Ascending aorta (tissue), 2 donors: ENCODE measurements at regions not wholly inside any gene's neighbourhood (a gene's known extent, or its start where the extent isn't known, plus 50 kb on each side); places are given as distances from the start of the nearest gene placed in this dataset.
"Not testable (repeated sequence)": the region's sequence is repeated elsewhere in the genome, so short reads cannot be mapped to it uniquely, and the experiment has no call there.

ENCODE experiments used
- DNase-seq, 2 donors: peaks; one replicate each; pipeline ENCODE4 v3.0.0-alpha.2; 2019; ENCODE audit warnings: low spot score in 2 of 2
- H3K27ac ChIP-seq, 2 donors: fragments of 200-600 bp; sonication (generic); one replicate each; pipeline ENCODE4 v1.5.1; 2016 to 2017; ENCODE audit warnings: mild to moderate bottlenecking in 1 of 2
- H3K27me3 ChIP-seq: fragments of 200-600 bp; sonication (generic); one replicate; pipeline ENCODE4 v1.5.1; 2017
- H3K36me3 ChIP-seq, 2 donors: fragments of 200-600 bp; sonication (generic); one replicate each; pipeline ENCODE4 v1.5.1; 2016
- H3K4me1 ChIP-seq, 2 donors: fragments of 200-600 bp; sonication (generic); one replicate each; pipeline ENCODE4 v1.5.1; 2016 to 2017; ENCODE audit warnings: mild to moderate bottlenecking in 1 of 2
- H3K4me3 ChIP-seq, 2 donors: fragments of 200-600 bp; sonication (generic); one replicate each; pipeline ENCODE4 v1.5.1; 2016 to 2017; ENCODE audit warnings: mild to moderate bottlenecking in 1 of 2
- H3K9me3 ChIP-seq, 2 donors: fragments of 200-600 bp; sonication (generic); one replicate each; pipeline ENCODE4 v1.5.1; 2016
- CTCF ChIP-seq, 3 experiments: fragments of 200-600 bp in 2 of 3; fragments of 450-650 bp in 1 of 3; sonication (generic) in 2 of 3; IDR thresholded peaks; one replicate each; pipeline ENCODE4 v1.5.1; 2016 to 2019; ENCODE audit warnings: antibody characterized with exemption in 3 of 3, mild to moderate bottlenecking in 1 of 3, moderate library complexity in 1 of 3
- intact Hi-C: fragments of 100-400 bp; cut with DNase I; formaldehyde crosslinking; loops from one replicate; pipeline ENCODE4 v1.15.1; 2023

GRCh38 chr11:37858398-37858797 lies 1260.4 kb upstream of the RAG2 start:
- H3K9me3 ChIP-seq, result no peaks in the 10 kb centered on the region
- intact Hi-C loops, result no loop called here
- H3K4me3 ChIP-seq, result no peak overlapping the region
- no peak overlapping the region for H3K27ac ChIP-seq
- DNase-seq, result no peak
- no peaks in the 10 kb centered on the region for H3K27me3 ChIP-seq
- H3K36me3 ChIP-seq, result no peaks in the 10 kb centered on the region
- TF ChIP-seq CTCF (IDR thresholded peaks at IDR 0.05), result no peak
- H3K4me1 ChIP-seq, result no peaks in the 10 kb centered on the region

GRCh38 chr11:37857726-37858125 lies 1259.7 kb upstream of the RAG2 start:
- DNase-seq, result no peak
- Histone ChIP-seq H3K36me3 (no peaks in the 10 kb centered on the region), H3K4me1 (no peaks in the 10 kb centered on the region)

GRCh38 chr11:37849706-37850105 lies 1251.7 kb upstream of the RAG2 start:
- no peaks in the 10 kb centered on the region for H3K27me3 ChIP-seq
- H3K4me3 ChIP-seq, result no peak overlapping the region
- no peaks in the 10 kb centered on the region for H3K9me3 ChIP-seq
- no peak for DNase-seq
- intact Hi-C loops, result no loop called here
- H3K27ac ChIP-seq, result no peak overlapping the region
- H3K4me1 ChIP-seq, result no peaks in the 10 kb centered on the region
- no peak for TF ChIP-seq CTCF (IDR thresholded peaks at IDR 0.05)
- no peaks in the 10 kb centered on the region for H3K36me3 ChIP-seq

More at GRCh38 chr11:37857726-37858125, 1259.7 kb upstream of the RAG2 start:
- Histone ChIP-seq H3K27me3 (no peaks in the 10 kb centered on the region), H3K27ac (no peak overlapping the region), H3K9me3 (no peaks in the 10 kb centered on the region), H3K4me3 (no peak overlapping the region)
- intact Hi-C loops, result no loop called here
- TF ChIP-seq CTCF (IDR thresholded peaks at IDR 0.05), result no peak

GRCh38 chr11:37843603-37844002 lies 1245.6 kb upstream of the RAG2 start:
- no peak for TF ChIP-seq CTCF (IDR thresholded peaks at IDR 0.05)
- intact Hi-C loops, result no loop called here
- no peak for DNase-seq

GRCh38 chr11:37841016-37841415 lies 1243.0 kb upstream of the RAG2 start:
- no peak for DNase-seq
- Histone ChIP-seq H3K4me1 (no peaks in the 10 kb centered on the region), H3K4me3 (no peak overlapping the region), H3K9me3 (no peaks in the 10 kb centered on the region), H3K27ac (no peak overlapping the region), H3K36me3 (no peaks in the 10 kb centered on the region), H3K27me3 (no peaks in the 10 kb centered on the region)
- TF ChIP-seq CTCF (IDR thresholded peaks at IDR 0.05), result no peak
- intact Hi-C loops, result no loop called here

More at GRCh38 chr11:37843603-37844002, 1245.6 kb upstream of the RAG2 start:
- Histone ChIP-seq H3K27ac (no peak overlapping the region), H3K36me3 (no peaks in the 10 kb centered on the region), H3K27me3 (no peaks in the 10 kb centered on the region), H3K4me3 (no peak overlapping the region), H3K4me1 (no peaks in the 10 kb centered on the region), H3K9me3 (no peaks in the 10 kb centered on the region)

GRCh38 chr11:37840345-37840744 lies 1242.3 kb upstream of the RAG2 start:
- H3K27ac ChIP-seq, H3K36me3 ChIP-seq, H3K27me3 ChIP-seq, H3K4me1 ChIP-seq, DNase-seq, H3K9me3 ChIP-seq, H3K4me3 ChIP-seq, intact Hi-C loops: not testable (repeated sequence)
